GM18873 (cell line): ENCODE measurements at regions not wholly inside any gene's neighbourhood (a gene's known extent, or its start where the extent isn't known, plus 50 kb on each side); places are given as distances from the start of the nearest gene placed in this dataset.

ENCODE experiments used
- ATAC-seq: cut with Tn5 transposase; IDR thresholded peaks from one replicate; pipeline ENCODE4 v1.9.1; 2021; ENCODE audit warnings: mild to moderate bottlenecking, moderate library complexity, moderate number of reproducible peaks; ENCODE audit not compliant: unreplicated experiment, low FRiP score

- no peak for ATAC-seq
Observed at GRCh38 chr15:93835344-93835743, 396.0 kb upstream of the MCTP2 start.

DNA sequence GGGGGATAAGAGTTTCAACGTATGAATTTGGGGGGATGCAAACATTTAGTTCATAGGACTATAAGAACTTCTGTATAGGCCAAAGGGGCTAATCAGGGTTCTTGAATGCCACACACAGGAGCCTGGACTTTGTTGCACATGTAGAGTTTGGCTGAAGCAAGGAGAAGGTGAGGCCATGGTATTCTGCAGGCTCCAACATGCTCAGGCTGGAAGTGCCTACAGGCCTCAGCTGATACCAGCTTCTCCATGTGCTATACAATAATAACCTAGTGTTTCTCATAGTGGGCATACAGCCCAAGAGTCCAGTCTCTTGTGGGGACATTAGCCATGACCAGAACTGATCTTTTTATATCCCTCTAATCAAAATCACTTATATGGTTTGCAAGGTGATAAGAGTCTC, 399.7 kb upstream of the MCTP2 start:
- ATAC-seq: no peak

DNA sequence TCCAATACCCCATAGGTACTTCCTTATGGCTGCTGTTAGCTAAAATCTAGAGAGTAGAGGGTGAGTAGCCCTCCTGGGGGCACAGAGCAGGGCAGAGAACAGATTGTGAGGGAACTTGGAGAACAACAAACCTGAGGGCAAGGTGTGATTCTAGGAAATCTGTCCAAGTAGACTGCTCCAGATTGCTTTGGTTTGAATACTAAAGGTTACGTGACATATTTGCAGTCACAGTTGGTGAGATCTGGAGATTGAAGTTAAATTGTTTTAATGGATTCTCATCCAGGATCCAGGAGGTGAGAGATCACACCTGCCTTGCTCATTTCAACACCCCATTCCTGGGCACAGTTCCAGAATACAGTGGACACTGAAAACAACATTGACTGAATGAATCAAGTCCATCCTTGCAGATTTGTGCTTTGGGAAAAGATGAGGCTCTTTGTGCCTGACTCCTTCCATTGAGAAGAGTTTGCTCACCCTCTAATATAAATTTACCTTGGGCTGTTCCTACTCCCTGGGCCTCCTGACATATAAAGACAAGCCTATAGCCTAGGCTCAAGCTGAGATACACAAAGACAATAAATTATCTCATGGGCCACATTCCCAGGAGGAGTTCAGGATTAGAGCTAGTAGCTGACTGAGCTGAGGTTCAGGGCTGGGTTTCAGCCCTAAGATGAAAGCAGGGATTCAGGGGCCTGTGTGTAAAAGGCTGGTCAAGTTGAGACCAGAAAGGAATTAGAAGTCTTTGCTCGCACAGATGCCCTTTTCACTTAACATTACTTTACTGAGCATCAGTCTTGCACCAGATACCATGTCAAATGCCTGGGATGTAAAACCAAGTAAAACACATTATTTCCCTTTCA, 400.9 kb upstream of the MCTP2 start:
- no peak for ATAC-seq

GRCh38 chr15:93829115-93829870, 402.1 kb upstream of the MCTP2 start:
- ATAC-seq: no peak

- no peak for ATAC-seq
Observed at GRCh38 chr15:93826790-93827189, 404.6 kb upstream of the MCTP2 start.

DNA sequence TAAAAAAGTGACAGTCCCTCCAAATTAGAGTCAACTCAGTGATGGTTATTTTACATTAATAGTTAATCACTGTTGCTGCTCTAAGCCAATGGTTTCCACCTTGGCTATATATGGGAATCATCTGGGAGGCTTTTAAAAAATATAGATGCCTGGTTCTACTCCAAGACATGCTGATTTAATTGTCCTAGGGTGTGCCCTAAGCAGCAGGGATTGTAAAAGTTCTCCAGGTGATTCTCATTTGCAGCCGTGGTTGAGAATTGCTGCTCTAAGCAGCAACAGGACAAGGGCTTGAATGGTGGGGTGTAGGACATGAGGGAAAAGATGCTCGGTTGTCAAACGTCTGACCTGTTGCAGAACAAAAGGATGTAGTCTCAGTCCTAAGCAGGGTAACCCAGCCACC, 405.1 kb upstream of the MCTP2 start:
- no peak for ATAC-seq

DNA sequence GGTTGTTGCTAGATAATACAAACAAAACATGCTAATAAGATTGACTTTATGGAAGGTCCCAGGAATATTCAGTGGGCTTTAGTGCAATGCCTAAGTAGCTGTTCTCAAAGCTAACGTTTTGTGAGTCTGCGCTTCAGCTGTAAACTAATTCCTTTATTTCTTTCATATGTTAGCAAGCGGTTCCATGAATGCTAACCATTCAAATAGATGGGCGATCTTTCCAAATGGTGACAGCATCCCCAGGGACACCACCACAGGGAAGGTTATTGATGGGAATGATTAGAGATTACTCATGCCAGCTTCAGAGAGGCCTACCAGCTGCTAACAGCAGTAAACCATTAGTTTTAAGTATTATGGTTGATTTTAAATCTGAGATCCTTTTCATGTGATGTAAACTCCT, 405.7 kb upstream of the MCTP2 start:
- ATAC-seq: no peak

DNA sequence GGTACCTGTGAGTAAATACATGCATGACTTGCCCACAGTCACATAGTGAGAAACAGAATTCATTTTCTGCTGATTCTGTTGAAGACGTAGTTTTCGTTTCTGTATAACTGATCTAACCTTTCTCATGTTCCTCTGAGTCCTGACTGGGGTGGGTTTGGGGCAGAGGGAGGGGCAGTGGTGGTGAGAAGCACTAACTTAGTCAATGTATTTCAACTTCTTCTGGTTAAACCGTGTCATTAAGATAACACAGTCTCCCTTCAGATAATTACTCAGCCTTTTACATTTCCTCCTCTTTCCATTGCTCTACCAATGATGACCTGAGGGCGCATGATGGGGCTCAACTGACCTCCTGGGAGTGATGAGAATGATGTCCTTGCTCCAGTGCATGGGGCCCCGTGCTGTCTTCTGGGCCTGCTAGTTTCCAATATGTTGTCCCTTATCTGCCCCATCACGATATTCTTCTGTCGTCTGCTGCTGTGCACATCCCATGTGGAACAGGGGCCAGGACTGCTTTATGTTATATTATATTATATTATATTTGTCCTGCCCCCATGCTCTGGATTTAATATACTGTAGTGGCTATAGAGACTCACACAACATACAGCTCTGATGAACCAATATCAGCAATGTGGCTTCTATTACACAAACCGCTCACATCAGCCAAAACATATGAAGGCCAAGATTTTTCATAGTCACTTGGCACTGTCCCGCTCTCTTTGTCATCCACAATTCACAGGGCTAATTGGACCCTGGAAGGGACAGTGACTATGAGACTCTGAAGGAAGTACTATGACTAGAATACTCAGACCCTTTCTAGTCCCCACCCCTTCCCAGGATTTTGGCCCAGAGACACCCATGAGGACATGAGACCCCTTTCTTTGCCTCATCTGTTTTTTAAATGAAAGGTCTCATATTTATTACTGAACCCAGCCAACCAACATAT, 407.1 kb upstream of the MCTP2 start:
- no peak for ATAC-seq

- no peak for ATAC-seq
Observed at GRCh38 chr15:93820566-93820965, 410.8 kb upstream of the MCTP2 start.

DNA sequence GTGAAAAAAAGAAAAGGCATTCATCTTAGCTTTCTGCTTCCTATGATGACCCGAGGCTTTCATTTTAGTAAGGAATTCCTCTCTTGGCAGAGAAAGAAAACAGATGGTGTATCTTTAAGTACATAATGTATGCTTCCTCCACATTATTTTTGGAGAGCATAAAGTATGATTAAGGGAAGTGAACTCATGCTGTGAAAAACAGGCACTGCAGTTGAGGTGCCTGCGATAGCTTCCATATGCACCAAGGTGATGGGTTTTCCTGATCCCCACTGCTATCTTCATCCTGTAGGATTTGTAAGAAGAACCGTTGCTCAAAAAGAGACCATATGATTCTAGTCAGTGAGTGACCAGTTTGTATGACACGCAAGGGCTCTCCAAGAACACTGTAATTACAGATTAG, 411.5 kb upstream of the MCTP2 start:
- no peak for ATAC-seq

GRCh38 chr15:93816815-93817214, 414.5 kb upstream of the MCTP2 start:
- no peak for ATAC-seq

DNA sequence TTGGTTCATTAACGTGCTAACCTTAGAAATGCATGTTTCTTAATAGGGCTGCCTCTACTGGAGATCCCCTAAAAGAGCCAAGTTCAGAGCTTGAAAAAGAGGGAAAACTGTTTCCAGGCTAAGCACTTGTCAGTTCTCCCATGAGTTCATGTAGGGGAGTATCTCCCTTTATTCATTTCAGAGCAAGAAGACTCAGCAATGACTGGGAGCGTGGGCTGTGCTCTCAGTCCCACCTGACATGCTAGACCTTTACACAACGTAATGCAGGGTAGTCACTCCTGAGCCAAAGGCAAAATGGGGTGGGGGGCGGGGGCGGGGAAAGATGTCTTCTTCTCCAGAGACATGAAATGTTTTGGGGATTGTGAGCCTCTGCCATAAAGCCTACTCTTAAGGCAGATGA, 420.1 kb upstream of the MCTP2 start:
- no peak for ATAC-seq

- no peak for ATAC-seq
Observed at GRCh38 chr15:93809516-93809915, 421.8 kb upstream of the MCTP2 start.

DNA sequence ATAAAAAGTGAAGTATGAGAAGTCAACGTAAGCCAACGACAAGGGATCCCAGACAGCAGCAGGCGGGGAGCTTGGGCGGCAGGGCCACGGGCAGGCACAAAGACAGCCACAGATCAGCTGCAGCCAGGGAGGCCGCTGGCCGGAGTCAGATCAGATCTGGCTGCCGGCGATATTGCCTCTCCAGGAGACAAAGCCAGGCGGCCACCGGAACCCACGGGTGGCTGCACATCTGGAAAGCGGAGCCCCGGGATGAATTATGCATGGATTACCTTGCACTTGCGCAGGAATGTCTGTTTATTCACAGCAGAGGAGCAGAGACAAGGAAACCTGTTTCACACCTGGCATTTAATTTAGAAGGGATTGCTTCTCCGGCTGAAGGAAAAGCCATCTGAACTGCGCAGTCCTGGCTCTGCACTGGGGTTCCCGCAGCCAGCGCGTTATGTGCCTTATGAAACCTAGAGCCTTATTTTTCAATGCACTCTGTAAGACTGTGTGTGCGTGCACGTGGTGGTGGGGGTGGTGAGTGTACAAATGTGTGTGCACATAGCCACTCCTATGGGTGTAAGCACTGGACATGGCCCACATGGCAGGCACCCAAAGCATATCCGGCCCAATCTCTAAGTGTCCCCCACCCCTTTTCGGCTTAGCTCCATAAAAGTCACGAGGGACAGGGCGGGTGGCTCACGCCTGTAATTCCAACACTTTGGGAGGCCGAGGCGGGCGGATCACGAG, 427.8 kb upstream of the MCTP2 start:
- no peak for ATAC-seq

- ATAC-seq: no peak
Observed at GRCh38 chr15:93801206-93801605, 430.2 kb upstream of the MCTP2 start.

DNA sequence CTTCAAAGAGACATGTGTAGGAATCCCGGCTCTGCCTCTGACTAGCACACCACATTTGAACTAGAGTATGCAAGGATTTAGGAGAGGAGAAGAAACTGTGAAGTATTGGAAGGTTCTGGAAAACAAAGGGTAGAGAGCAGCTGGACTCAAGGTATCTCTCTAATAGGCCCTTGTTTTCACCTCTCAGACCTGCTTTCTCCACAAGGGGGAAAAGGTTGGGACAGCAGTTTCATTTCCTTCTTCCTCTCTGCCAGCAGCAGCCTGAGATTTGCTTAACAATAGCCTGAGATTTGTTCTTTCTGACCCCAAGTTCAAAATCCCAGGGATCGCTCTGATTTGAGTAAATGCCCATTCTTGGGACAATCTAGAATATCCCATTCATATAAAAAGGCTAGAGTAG, 430.6 kb upstream of the MCTP2 start:
- ATAC-seq: no peak

DNA sequence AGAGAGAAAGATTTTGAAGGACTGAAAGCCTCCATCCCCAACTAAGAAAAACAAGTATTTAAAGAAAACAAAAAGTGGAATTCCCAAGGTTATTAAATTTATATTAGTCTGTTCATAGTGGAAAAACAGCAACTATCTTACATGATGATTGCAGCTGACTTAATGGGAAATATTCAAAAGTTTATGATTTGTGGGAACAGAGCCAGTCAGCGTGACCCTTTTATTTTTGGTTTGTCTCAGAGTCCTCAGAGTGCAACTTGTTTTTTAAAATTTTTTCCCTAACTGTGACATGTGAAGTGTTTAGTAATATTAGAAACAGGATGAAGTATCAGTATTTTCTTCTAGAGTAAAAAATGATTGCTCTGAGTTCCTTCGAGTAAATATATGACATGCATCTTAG, 441.9 kb upstream of the MCTP2 start:
- no peak for ATAC-seq

DNA sequence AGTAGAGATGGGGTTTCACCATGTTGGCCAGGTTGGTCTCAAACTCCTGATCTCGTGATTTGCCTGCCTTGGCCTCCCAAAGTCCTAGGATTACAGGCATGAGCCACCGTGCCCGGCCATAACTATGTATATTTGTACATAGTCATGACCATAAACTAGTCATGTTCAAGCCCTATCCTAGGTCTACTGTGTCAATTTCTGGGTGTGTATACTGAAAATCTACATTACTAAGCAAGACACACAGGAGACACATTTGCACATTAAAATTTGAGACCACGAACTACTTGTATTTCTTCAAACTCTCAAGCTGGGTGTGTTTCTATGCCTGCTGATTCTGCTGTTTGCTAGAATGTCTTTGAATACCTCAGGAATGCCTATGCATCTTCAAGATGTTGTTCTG, 451.3 kb upstream of the MCTP2 start:
- ATAC-seq: no peak

GRCh38 chr15:93779341-93779740, 452.0 kb upstream of the MCTP2 start:
- no peak for ATAC-seq
